ENCODE measurements at regions not wholly inside any gene's neighbourhood (a gene's known extent, or its start where the extent isn't known, plus 50 kb on each side); places are given as distances from the start of the nearest gene placed in this dataset.

DNA sequence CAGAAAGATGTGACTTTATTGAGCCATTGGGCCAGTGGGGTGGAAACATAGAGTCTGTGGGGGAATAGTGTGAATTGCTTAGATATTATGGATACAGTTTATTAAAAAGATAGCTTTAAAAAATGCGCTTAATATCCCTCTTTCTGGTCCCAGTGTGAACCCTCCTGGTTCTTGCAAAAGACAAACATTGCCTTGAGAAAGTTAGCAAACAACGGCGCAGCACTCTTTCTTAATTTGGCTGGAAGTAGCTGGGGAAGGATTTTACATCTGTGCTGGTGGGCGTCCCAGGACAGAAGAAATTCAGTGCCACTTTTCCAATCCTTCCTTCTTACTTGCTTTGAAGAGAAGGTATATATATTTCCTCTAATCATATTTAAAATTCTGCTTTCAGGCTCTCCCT is 191.4 kb upstream of the ZFP64 start:
- no peak for TF ChIP-seq EZH2 (IDR thresholded peaks at IDR 0.05; ENCODE audit: insufficient read depth, poor library complexity, severe bottlenecking)
- no peak for TF ChIP-seq EZH2phosphoT487 (IDR thresholded peaks at IDR 0.05; ENCODE audit: insufficient read depth, low read depth)
